WTC11 (cell line): ENCODE measurements at regions not wholly inside any gene's neighbourhood (a gene's known extent, or its start where the extent isn't known, plus 50 kb on each side); places are given as distances from the start of the nearest gene placed in this dataset.

Source experiments
- ATAC-seq: fragments of 200-7000 bp; cut with Tn5 transposase; 2 replicates; pipeline ENCODE4 v1.10.0; 2021; ENCODE audit warnings: mild to moderate bottlenecking, moderate library complexity
- CTCF ChIA-PET: fragments of 300-600 bp; sonication (Branson Sonifier 250); formaldehyde crosslinking; loops from one replicate; lab custom pipeline; 2021; ENCODE audit warnings: antibody characterized with exemption; lab: Charles Lee
- POLR2A ChIA-PET: fragments of 350-600 bp; sonication (Branson Sonifier 250); formaldehyde crosslinking; loops from one replicate; lab custom pipeline; 2021; ENCODE audit warnings: antibody characterized with exemption; lab: Charles Lee
- DNase-seq: peaks from one replicate; pipeline ENCODE4 v3.0.0; 2021; ENCODE audit warnings: low spot score
- H3K27ac Mint-ChIP-seq: 2 replicates; pipeline ENCODE4 v1.8.0; 2021; ENCODE audit warnings: mixed read lengths
- H3K27me3 Mint-ChIP-seq: 2 replicates; pipeline ENCODE4 v1.8.0; 2021; ENCODE audit warnings: low read depth, mild to moderate bottlenecking, moderate library complexity, mixed read lengths
- H3K36me3 Mint-ChIP-seq: 2 replicates; pipeline ENCODE4 v1.8.0; 2021; ENCODE audit warnings: mixed read lengths
- H3K4me1 Mint-ChIP-seq: 2 replicates; pipeline ENCODE4 v1.8.0; 2022; ENCODE audit warnings: mixed read lengths
- H3K4me3 Mint-ChIP-seq: 2 replicates; pipeline ENCODE4 v1.8.0; 2021; ENCODE audit warnings: mild to moderate bottlenecking, moderate library complexity, mixed read lengths
- H3K9me3 Mint-ChIP-seq: 2 replicates; pipeline ENCODE4 v1.8.0; 2021; ENCODE audit warnings: mixed read lengths
- AFF4 ChIP-seq: sonication (generic); formaldehyde crosslinking; IDR thresholded peaks from 2 replicates; pipeline ENCODE4 v1.8.1; 2023; ENCODE audit warnings: mild to moderate bottlenecking, missing genetic modification reagents, borderline replicate concordance
- ARID4B ChIP-seq: sonication (generic); formaldehyde crosslinking; IDR thresholded peaks from 2 replicates; pipeline ENCODE4 v1.8.0; 2023; ENCODE audit warnings: missing genetic modification reagents, mild to moderate bottlenecking, borderline replicate concordance
- EMX1 ChIP-seq: fragments of 250-450 bp; sonication (Bioruptor Pico); IDR thresholded peaks from 2 replicates; pipeline ENCODE4 v1.8.0; 2021; ENCODE audit warnings: mild to moderate bottlenecking
- GRHL2 ChIP-seq: fragments of 250-450 bp; sonication (Bioruptor Pico); IDR thresholded peaks from 2 replicates; pipeline ENCODE4 v1.8.0; 2022; ENCODE audit warnings: mild to moderate bottlenecking, moderate library complexity; ENCODE audit not compliant: insufficient replicate concordance, severe bottlenecking
- GTF2I ChIP-seq: fragments of 250-450 bp; sonication (Bioruptor Pico); conservative IDR thresholded peaks from 2 replicates; pipeline ENCODE4 v1.4.0; 2021; ENCODE audit warnings: mild to moderate bottlenecking
- JUN ChIP-seq: sonication (generic); formaldehyde crosslinking; IDR thresholded peaks from 2 replicates; pipeline ENCODE4 v1.8.0; 2023; ENCODE audit warnings: mild to moderate bottlenecking, missing genetic modification reagents
- KAT7 ChIP-seq: sonication (generic); formaldehyde crosslinking; IDR thresholded peaks from 2 replicates; pipeline ENCODE4 v1.8.1; 2023; ENCODE audit warnings: missing genetic modification reagents, mild to moderate bottlenecking, borderline replicate concordance
- MXD4 ChIP-seq: fragments of 250-450 bp; sonication (Bioruptor Pico); IDR thresholded peaks from 2 replicates; pipeline ENCODE4 v1.8.0; 2021; ENCODE audit warnings: mild to moderate bottlenecking, moderate library complexity, borderline replicate concordance
- NR1H2 ChIP-seq: sonication (generic); formaldehyde crosslinking; IDR thresholded peaks from 2 replicates; pipeline ENCODE4 v1.9.0; 2021; ENCODE audit warnings: mild to moderate bottlenecking, moderate library complexity, missing genetic modification reagents
- NR3C1 ChIP-seq: sonication (generic); formaldehyde crosslinking; conservative IDR thresholded peaks from 2 replicates; pipeline ENCODE4 v1.8.1; 2023; ENCODE audit warnings: low read depth, mild to moderate bottlenecking, missing genetic modification reagents
- SP1 ChIP-seq: sonication (generic); formaldehyde crosslinking; conservative IDR thresholded peaks from 2 replicates; pipeline ENCODE4 v1.8.1; 2022; ENCODE audit warnings: missing genetic modification reagents
- USF1 ChIP-seq: sonication (generic); formaldehyde crosslinking; IDR thresholded peaks from 2 replicates; pipeline ENCODE4 v1.8.0; 2022; ENCODE audit warnings: mild to moderate bottlenecking, missing genetic modification reagents
- ZNF121 ChIP-seq: sonication (generic); formaldehyde crosslinking; IDR thresholded peaks from 2 replicates; pipeline ENCODE4 v1.8.0; 2023; ENCODE audit warnings: missing genetic modification reagents
- ZNF416 ChIP-seq: fragments of 250-450 bp; sonication (Bioruptor Pico); IDR thresholded peaks from 2 replicates; pipeline ENCODE4 v1.9.0; 2021; ENCODE audit warnings: mild to moderate bottlenecking, inconsistent platforms
- ZNF671 ChIP-seq: fragments of 250-450 bp; sonication (Bioruptor Pico); IDR thresholded peaks from 2 replicates; pipeline ENCODE4 v1.8.0; 2021; ENCODE audit warnings: mild to moderate bottlenecking

GRCh38 chr7:84553711-84554110, 359.1 kb upstream of the SEMA3A start (continued):
- TF ChIP-seq USF1 (CRISPR knock-in tag) (no peak), ZNF416 (CRISPR knock-in tag) (no peak), ZNF671 (CRISPR knock-in tag) (no peak)

- no peaks in the 10 kb centered on the region for H3K36me3 Mint-ChIP-seq
- ChIA-PET POLR2A (no interaction called here), CTCF (interaction anchor here (1.5 kb wide), 1 partner anchor 11 kb away, joined by 4 read pairs; no protein-coding TSS in a partner anchor)
- ATAC-seq (no peak), DNase-seq (no peak)
- no peak overlapping the region for H3K4me3 Mint-ChIP-seq
- peaks cover 22% of the 10 kb centered on the region for H3K4me1 Mint-ChIP-seq
- TF ChIP-seq NR1H2 (CRISPR knock-in tag), result no peak
- no peak for TF ChIP-seq MXD4 (CRISPR knock-in tag)
- TF ChIP-seq ARID4B, result no peak
- TF ChIP-seq ZNF416 (CRISPR knock-in tag), result no peak
- TF ChIP-seq NR3C1, result no peak
- no peak for TF ChIP-seq GRHL2 (CRISPR knock-in tag)
- TF ChIP-seq SP1 (CRISPR knock-in tag), result no peak
- no peak for TF ChIP-seq KAT7
- TF ChIP-seq JUN (CRISPR knock-in tag), result no peak
- TF ChIP-seq GTF2I (CRISPR knock-in tag), result no peak
- no peak for TF ChIP-seq EMX1 (CRISPR knock-in tag)
- no peak for TF ChIP-seq ZNF121 (CRISPR knock-in tag)
- TF ChIP-seq AFF4 (CRISPR knock-in tag), result no peak
- no peaks in the 10 kb centered on the region for H3K9me3 Mint-ChIP-seq
- H3K27ac Mint-ChIP-seq, result no peak overlapping the region
- no peaks in the 10 kb centered on the region for H3K27me3 Mint-ChIP-seq
These were observed 354.8 kb upstream of the SEMA3A start for GRCh38 chr7:84549409-84549808.
